ENCODE measurements at regions not wholly inside any gene's neighbourhood (a gene's known extent, or its start where the extent isn't known, plus 50 kb on each side); places are given as distances from the start of the nearest gene placed in this dataset.
A peak's percentile ranks its signal among the peaks of the same experiment; 100 is the strongest.

DNA sequence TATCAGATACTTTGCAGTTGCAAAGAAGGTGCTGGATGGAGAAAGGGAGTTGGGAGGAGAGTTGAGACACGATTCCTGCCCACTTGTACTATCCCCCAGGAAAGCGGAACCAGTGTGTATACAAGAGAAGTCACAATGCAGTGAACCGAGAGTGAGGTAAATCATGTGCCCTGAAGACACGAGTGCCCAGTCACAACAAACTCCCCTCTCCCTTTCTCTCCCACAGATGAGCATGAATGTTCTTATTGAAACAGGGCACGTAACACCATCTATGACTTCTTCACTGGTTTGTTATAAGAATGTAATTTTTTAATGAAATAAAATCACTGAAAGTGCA is 155.7 kb downstream of the IRS1 start:
- no peak overlapping the region for H3K9ac ChIP-seq (ENCODE audit: insufficient read depth in 1 of 2, low read length in 2 of 2)
- peaks cover 2 to 21% (median 5%) of the 10 kb centered on the region in 5 donors for H3K4me1 ChIP-seq (ENCODE audit: control insufficient read depth in 5 of 5, insufficient read depth in 5 of 5, low read length in 5 of 5)
- H3K27me3 ChIP-seq (ENCODE audit: control insufficient read depth in 3 of 3, insufficient read depth in 3 of 3, low read length in 2 of 3) = no peaks in the 10 kb centered on the region
- WGBS, 2 donors = 66 to 68% methylated on average over 5 of the region's 5 CpGs
- no peak overlapping the region for H3K27ac ChIP-seq (ENCODE audit: low read depth in 1 of 2, low read length in 1 of 2)
- H3K9me3 ChIP-seq (ENCODE audit: control insufficient read depth in 4 of 4, insufficient read depth in 3 of 4, low read length in 3 of 4) = peaks cover 0 to 12% (median 2%) of the 10 kb centered on the region in 4 donors
- no peak overlapping the region for H3K4me3 ChIP-seq
- ATAC-seq (ENCODE audit: insufficient read depth, low FRiP score) (no peak), DNase-seq (no peak)
- TF ChIP-seq, protein P1, sequence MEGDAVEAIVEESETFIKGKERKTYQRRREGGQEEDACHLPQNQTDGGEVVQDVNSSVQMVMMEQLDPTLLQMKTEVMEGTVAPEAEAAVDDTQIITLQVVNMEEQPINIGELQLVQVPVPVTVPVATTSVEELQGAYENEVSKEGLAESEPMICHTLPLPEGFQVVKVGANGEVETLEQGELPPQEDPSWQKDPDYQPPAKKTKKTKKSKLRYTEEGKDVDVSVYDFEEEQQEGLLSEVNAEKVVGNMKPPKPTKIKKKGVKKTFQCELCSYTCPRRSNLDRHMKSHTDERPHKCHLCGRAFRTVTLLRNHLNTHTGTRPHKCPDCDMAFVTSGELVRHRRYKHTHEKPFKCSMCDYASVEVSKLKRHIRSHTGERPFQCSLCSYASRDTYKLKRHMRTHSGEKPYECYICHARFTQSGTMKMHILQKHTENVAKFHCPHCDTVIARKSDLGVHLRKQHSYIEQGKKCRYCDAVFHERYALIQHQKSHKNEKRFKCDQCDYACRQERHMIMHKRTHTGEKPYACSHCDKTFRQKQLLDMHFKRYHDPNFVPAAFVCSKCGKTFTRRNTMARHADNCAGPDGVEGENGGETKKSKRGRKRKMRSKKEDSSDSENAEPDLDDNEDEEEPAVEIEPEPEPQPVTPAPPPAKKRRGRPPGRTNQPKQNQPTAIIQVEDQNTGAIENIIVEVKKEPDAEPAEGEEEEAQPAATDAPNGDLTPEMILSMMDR (IDR thresholded peaks at IDR 0.05; ENCODE audit: control extremely low read depth, extremely low read depth) = no peak
- H3K36me3 ChIP-seq (ENCODE audit: control insufficient read depth in 4 of 4, insufficient read depth in 4 of 4, low read length in 4 of 4) = no peaks in the 10 kb centered on the region

DNA sequence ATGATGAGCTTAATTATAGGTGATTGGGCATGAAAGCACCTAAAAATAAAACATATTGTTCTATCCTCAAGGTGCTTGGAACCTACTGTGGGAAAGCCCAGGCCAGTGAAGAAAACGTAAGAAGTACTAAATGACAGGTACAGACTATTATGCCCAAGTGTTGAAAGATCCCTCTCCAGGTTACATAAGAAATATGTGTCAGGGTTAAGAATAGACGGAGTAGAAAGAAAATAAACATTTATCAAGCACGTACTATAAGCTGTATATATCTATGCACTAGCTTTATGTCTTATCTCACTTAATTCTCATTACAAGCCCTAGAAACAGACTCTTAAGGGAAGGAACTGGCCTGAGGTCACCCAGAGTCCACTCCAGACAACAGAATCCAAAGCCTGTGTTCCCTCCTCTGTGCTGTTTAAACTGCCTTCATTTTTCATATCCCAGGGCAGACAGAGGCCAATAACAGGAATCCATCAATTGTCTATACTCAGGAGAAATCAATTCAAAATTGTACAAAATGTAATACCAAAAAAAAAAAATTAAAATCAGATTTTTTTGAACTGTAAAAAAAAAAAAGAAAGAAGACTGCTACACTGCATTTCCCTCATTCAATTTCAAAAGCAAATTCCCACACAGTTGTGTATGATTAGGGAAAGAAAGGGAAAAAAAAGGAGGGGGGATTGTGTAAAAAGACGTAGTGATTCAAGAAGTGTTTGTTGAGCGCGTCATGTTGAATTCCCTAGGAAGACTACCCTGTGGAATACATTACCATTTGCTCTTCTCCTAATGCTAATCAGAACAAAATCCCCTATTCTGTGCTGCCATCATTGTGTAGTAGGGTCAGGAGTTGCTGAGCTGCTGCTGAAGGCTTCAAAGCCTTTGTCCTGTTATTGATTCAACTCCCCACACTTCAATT is 156.3 kb downstream of the IRS1 start:
- Histone ChIP-seq H3K9me3 (ENCODE audit: control insufficient read depth in 4 of 4, insufficient read depth in 3 of 4, low read length in 3 of 4) (peaks cover 0 to 10% (median 2%) of the 10 kb centered on the region in 4 donors), H3K4me1 (ENCODE audit: control insufficient read depth in 5 of 5, insufficient read depth in 5 of 5, low read length in 5 of 5) (peaks cover 2 to 27% (median 5%) of the 10 kb centered on the region in 5 donors), H3K27me3 (ENCODE audit: control insufficient read depth in 3 of 3, insufficient read depth in 3 of 3, low read length in 2 of 3) (no peaks in the 10 kb centered on the region), H3K9ac (ENCODE audit: insufficient read depth in 1 of 2, low read length in 2 of 2) (no peak overlapping the region), H3K27ac (ENCODE audit: low read depth in 1 of 2, low read length in 1 of 2) (no peak overlapping the region), H3K36me3 (ENCODE audit: control insufficient read depth in 4 of 4, insufficient read depth in 4 of 4, low read length in 4 of 4) (no peaks in the 10 kb centered on the region), H3K4me3 (no peak overlapping the region)
- ATAC-seq (ENCODE audit: insufficient read depth, low FRiP score) (no peak), DNase-seq (peak in 2 of 3 donors; percentile 52 to 63)
- TF ChIP-seq, protein P1 (IDR thresholded peaks at IDR 0.05; ENCODE audit: control extremely low read depth, extremely low read depth) = no peak
- 75 to 76% methylated on average over 6 of the region's 6 CpGs for WGBS, 2 donors

DNA sequence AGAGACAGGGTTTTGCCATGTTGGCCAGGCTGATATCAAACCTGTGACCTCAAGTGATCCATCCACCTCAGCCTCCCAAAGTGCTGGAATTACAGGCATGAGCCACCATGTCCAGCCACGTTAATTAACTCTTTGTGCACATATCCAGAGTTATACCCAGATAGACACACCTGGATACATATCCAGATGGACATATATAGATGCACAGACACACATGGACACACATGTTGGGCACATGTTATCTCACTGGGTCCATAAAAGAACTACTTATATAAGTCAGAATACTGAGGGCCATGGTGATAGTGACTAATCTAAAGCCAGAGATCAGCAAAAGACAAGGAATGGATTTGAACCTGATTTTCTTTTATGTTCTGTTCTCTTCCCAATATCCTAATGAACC is 158.6 kb downstream of the IRS1 start:
- DNase-seq = no peak
- no peak overlapping the region for H3K9ac ChIP-seq (ENCODE audit: insufficient read depth in 1 of 2, low read length in 2 of 2)
- H3K9me3 ChIP-seq (ENCODE audit: control insufficient read depth in 4 of 4, insufficient read depth in 3 of 4, low read length in 3 of 4) = peaks cover 0 to 10% (median 3%) of the 10 kb centered on the region in 4 donors
- 82 to 88% methylated on average over 1 of the region's 1 CpG for WGBS, 2 donors
- no peak for ATAC-seq (ENCODE audit: insufficient read depth, low FRiP score)
- TF ChIP-seq, protein P1 (IDR thresholded peaks at IDR 0.05; ENCODE audit: control extremely low read depth, extremely low read depth) = no peak
- H3K4me1 ChIP-seq (ENCODE audit: control insufficient read depth in 5 of 5, insufficient read depth in 5 of 5, low read length in 5 of 5) = peaks cover 2 to 27% (median 5%) of the 10 kb centered on the region in 5 donors
- H3K36me3 ChIP-seq (ENCODE audit: control insufficient read depth in 4 of 4, insufficient read depth in 4 of 4, low read length in 4 of 4) = no peaks in the 10 kb centered on the region
- H3K27ac ChIP-seq (ENCODE audit: low read depth in 1 of 2, low read length in 1 of 2) = no peak overlapping the region
- H3K27me3 ChIP-seq (ENCODE audit: control insufficient read depth in 3 of 3, insufficient read depth in 3 of 3, low read length in 2 of 3) = no peaks in the 10 kb centered on the region
- no peak overlapping the region for H3K4me3 ChIP-seq

All from lung (tissue), 11 donors.